HFFc6 (cell line): ENCODE measurements at regions not wholly inside any gene's neighbourhood (a gene's known extent, or its start where the extent isn't known, plus 50 kb on each side); places are given as distances from the start of the nearest gene placed in this dataset.

Experiments
- DNase-seq: peaks from one replicate; pipeline ENCODE4 v3.0.0-alpha.2; 2018
- H3K27ac Mint-ChIP-seq: 2 replicates; pipeline ENCODE4 v1.8.0; 2020; ENCODE audit warnings: mild to moderate bottlenecking, mixed read lengths
- H3K27me3 Mint-ChIP-seq: 2 replicates; pipeline ENCODE4 v1.8.0; 2021; ENCODE audit warnings: mild to moderate bottlenecking, moderate library complexity, mixed read lengths; ENCODE audit not compliant: insufficient read depth
- H3K36me3 Mint-ChIP-seq: 2 replicates; pipeline ENCODE4 v1.8.0; 2021; ENCODE audit warnings: low read depth, mixed read lengths
- H3K4me1 Mint-ChIP-seq: 2 replicates; pipeline ENCODE4 v1.8.0; 2020; ENCODE audit warnings: low read depth, mixed read lengths
- H3K4me3 Mint-ChIP-seq: 2 replicates; pipeline ENCODE4 v1.8.0; 2020; ENCODE audit warnings: mild to moderate bottlenecking, moderate library complexity, mixed read lengths
- H3K9me3 Mint-ChIP-seq: 2 replicates; pipeline ENCODE4 v1.8.0; 2020; ENCODE audit warnings: mild to moderate bottlenecking, mixed read lengths
- CTCF ChIP-seq: fragments of 200-600 bp; sonication (generic); IDR thresholded peaks from 2 replicates; pipeline ENCODE4 v1.5.0; 2021; ENCODE audit warnings: antibody characterized with exemption, mild to moderate bottlenecking

GRCh38 chr6:44048277-44048676, 79.0 kb downstream of the MRPL14 start:
- H3K9me3 Mint-ChIP-seq: no peaks in the 10 kb centered on the region
- no peaks in the 10 kb centered on the region; the same call in 1 of the 2 replicates for H3K27me3 Mint-ChIP-seq
- H3K36me3 Mint-ChIP-seq: no peaks in the 10 kb centered on the region
- no peak overlapping the region for H3K27ac Mint-ChIP-seq
- H3K4me1 Mint-ChIP-seq: peaks cover 60% of the 10 kb centered on the region
- DNase-seq: no peak
- TF ChIP-seq CTCF: no peak
- no peak overlapping the region for H3K4me3 Mint-ChIP-seq

- H3K4me1 Mint-ChIP-seq: peaks cover 60% of the 10 kb centered on the region
- H3K27ac Mint-ChIP-seq: no peak overlapping the region
- no peak overlapping the region for H3K4me3 Mint-ChIP-seq
- H3K27me3 Mint-ChIP-seq: peaks cover 2% of the 10 kb centered on the region
- H3K9me3 Mint-ChIP-seq: no peaks in the 10 kb centered on the region
- TF ChIP-seq CTCF: no peak
- DNase-seq: no peak
- H3K36me3 Mint-ChIP-seq: no peaks in the 10 kb centered on the region
Measured at GRCh38 chr6:44047801-44048200, 79.5 kb downstream of the MRPL14 start.

DNA sequence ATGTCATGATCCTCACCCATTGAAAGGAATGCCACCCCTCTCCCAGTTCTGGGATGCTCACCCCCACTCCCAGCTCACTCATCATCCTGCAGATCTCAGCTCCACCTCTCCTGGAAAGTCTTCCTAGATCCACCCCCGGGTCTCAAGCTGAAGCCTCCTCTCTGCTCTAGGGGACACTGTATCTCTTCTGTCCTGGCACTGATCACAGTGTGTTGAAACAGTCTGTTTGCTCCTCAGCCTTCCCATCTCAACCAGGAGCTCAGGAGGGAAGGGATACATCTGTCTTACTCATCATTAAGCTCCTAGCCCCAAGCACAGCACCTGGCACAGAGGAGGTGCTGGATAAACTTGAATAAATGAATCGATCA, 80.1 kb downstream of the MRPL14 start:
- TF ChIP-seq CTCF: no peak
- DNase-seq: no peak
- Mint-ChIP-seq H3K27ac (no peak overlapping the region), H3K4me3 (no peak overlapping the region), H3K36me3 (no peaks in the 10 kb centered on the region), H3K4me1 (peaks cover 60% of the 10 kb centered on the region), H3K9me3 (no peaks in the 10 kb centered on the region), H3K27me3 (peaks cover 2% of the 10 kb centered on the region)

- Mint-ChIP-seq H3K4me1 (peaks cover 60% of the 10 kb centered on the region), H3K27me3 (peaks cover 2% of the 10 kb centered on the region), H3K4me3 (no peak overlapping the region), H3K9me3 (no peaks in the 10 kb centered on the region), H3K36me3 (no peaks in the 10 kb centered on the region), H3K27ac (no peak overlapping the region)
- no peak for TF ChIP-seq CTCF
- no peak for DNase-seq
Measured at GRCh38 chr6:44046516-44047178, 80.6 kb downstream of the MRPL14 start.

- H3K9me3 Mint-ChIP-seq: no peaks in the 10 kb centered on the region
Measured at GRCh38 chr6:44045672-44046015, 81.6 kb downstream of the MRPL14 start.

More at GRCh38 chr6:44045672-44046015, 81.6 kb downstream of the MRPL14 start:
- no peak overlapping the region for H3K4me3 Mint-ChIP-seq
- no peak overlapping the region for H3K27ac Mint-ChIP-seq
- peaks cover 60% of the 10 kb centered on the region for H3K4me1 Mint-ChIP-seq
- no peaks in the 10 kb centered on the region for H3K36me3 Mint-ChIP-seq
- TF ChIP-seq CTCF: no peak
- peaks cover 2% of the 10 kb centered on the region for H3K27me3 Mint-ChIP-seq
- no peak for DNase-seq
